ENCODE measurements at regions not wholly inside any gene's neighbourhood (a gene's known extent, or its start where the extent isn't known, plus 50 kb on each side); places are given as distances from the start of the nearest gene placed in this dataset.
"Not testable (repeated sequence)": the region's sequence is repeated elsewhere in the genome, so short reads cannot be mapped to it uniquely, and the experiment has no call there.

GRCh38 chrX:121733514-121733913 is 686.1 kb downstream of the GLUD2 start:
- WGBS, 3 donors = 68 to 91% (median 78%) methylated on average over 1 of the region's 1 CpG
- intact Hi-C loops (cut with DNase I) = no loop called here
- Histone ChIP-seq H3K27me3 (no peaks in the 10 kb centered on the region), H3K9me3 (no peaks in the 10 kb centered on the region), H3K4me1 (ENCODE audit: insufficient read depth) (no peaks in the 10 kb centered on the region), H3K36me3 (no peaks in the 10 kb centered on the region), H3K4me3 (no peak overlapping the region), H3K27ac (no peak overlapping the region)
- TF ChIP-seq, protein P1, sequence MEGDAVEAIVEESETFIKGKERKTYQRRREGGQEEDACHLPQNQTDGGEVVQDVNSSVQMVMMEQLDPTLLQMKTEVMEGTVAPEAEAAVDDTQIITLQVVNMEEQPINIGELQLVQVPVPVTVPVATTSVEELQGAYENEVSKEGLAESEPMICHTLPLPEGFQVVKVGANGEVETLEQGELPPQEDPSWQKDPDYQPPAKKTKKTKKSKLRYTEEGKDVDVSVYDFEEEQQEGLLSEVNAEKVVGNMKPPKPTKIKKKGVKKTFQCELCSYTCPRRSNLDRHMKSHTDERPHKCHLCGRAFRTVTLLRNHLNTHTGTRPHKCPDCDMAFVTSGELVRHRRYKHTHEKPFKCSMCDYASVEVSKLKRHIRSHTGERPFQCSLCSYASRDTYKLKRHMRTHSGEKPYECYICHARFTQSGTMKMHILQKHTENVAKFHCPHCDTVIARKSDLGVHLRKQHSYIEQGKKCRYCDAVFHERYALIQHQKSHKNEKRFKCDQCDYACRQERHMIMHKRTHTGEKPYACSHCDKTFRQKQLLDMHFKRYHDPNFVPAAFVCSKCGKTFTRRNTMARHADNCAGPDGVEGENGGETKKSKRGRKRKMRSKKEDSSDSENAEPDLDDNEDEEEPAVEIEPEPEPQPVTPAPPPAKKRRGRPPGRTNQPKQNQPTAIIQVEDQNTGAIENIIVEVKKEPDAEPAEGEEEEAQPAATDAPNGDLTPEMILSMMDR (IDR thresholded peaks at IDR 0.05) = no peak
- TF ChIP-seq EP300 (IDR thresholded peaks at IDR 0.05) = no peak
- TF ChIP-seq POLR2A (IDR thresholded peaks at IDR 0.05) = no peak
- DNase-seq = no peak

DNA sequence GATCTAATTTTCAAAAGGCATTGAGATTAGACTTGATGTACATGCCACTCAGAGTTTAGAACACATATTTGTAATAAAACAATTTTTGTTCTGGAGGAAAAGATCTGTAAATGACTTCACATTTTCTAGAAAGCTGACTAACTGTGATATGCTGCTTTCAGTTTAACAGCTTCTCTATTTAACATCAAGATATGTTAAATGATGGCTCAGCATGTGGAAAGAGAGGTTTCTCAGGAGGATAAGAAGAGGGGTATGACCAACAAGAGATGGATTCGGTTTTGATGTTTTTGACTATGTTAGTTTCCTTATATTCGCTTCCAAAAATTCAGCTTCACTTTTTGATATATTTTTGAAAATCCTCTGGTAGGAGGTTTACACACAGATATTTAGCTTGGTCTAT is 698.7 kb downstream of the GLUD2 start:
- no peak for DNase-seq
- Histone ChIP-seq H3K27ac (no peak overlapping the region), H3K36me3 (no peaks in the 10 kb centered on the region), H3K27me3 (no peaks in the 10 kb centered on the region), H3K4me1 (ENCODE audit: insufficient read depth) (no peaks in the 10 kb centered on the region), H3K4me3 (no peak overlapping the region), H3K9me3 (no peaks in the 10 kb centered on the region)
- TF ChIP-seq EP300 (IDR thresholded peaks at IDR 0.05) (no peak), POLR2A (IDR thresholded peaks at IDR 0.05) (no peak)
- TF ChIP-seq, protein P1 (IDR thresholded peaks at IDR 0.05) = no peak
- intact Hi-C loops (cut with DNase I) = no loop called here
- 69 to 78% (median 78%) methylated on average over 2 of the region's 2 CpGs for WGBS, 3 donors

GRCh38 chrX:121753602-121754001 is 706.2 kb downstream of the GLUD2 start:
- 58 to 87% (median 62%) methylated on average over 1 of the region's 1 CpG for WGBS, 3 donors
- H3K27me3 ChIP-seq; H3K4me1 ChIP-seq (ENCODE audit: insufficient read depth); H3K4me3 ChIP-seq; H3K27ac ChIP-seq; H3K36me3 ChIP-seq; DNase-seq; H3K9me3 ChIP-seq; intact Hi-C loops (cut with DNase I): not testable (repeated sequence)

- Histone ChIP-seq H3K27me3 (no peaks in the 10 kb centered on the region), H3K4me3 (no peak overlapping the region), H3K9me3 (no peaks in the 10 kb centered on the region), H3K4me1 (ENCODE audit: insufficient read depth) (no peaks in the 10 kb centered on the region), H3K27ac (no peak overlapping the region), H3K36me3 (no peaks in the 10 kb centered on the region)
- intact Hi-C loops (cut with DNase I) = no loop called here
- no peak for DNase-seq
- 37 to 54% (median 44%) methylated on average over 2 of the region's 2 CpGs for WGBS, 3 donors
- TF ChIP-seq POLR2A (IDR thresholded peaks at IDR 0.05) = no peak
- no peak for TF ChIP-seq EP300 (IDR thresholded peaks at IDR 0.05)
- TF ChIP-seq, protein P1 (IDR thresholded peaks at IDR 0.05) = no peak
Observed at GRCh38 chrX:121754301-121754700, 706.9 kb downstream of the GLUD2 start.

DNA sequence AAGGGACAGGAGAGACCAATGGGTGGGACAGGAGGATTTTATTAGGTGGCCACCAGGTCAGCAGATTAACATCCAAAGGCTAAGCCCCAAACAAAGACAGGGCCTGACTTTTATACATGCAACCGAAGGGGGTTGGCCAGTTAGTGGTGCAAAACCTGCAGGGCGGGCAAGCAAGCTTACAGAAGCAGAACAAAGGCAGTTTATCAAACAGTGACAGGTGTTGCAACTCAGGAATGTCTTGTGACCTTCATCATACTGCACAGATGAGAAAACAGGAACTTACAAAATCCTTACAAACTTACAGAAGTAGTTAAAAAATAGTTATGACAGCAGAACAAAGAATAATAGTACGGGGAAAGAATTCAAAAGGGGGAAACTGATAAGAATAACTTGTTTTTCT is 708.1 kb downstream of the GLUD2 start:
- no peak for DNase-seq
- H3K27me3 ChIP-seq = no peaks in the 10 kb centered on the region
- intact Hi-C loops (cut with DNase I) = no loop called here
- no peak for TF ChIP-seq POLR2A (IDR thresholded peaks at IDR 0.05)
- TF ChIP-seq EP300 (IDR thresholded peaks at IDR 0.05) = no peak
- TF ChIP-seq, protein P1 (IDR thresholded peaks at IDR 0.05) = no peak
- H3K27ac ChIP-seq = no peak overlapping the region
- WGBS, 3 donors = 26 to 39% (median 29%) methylated on average over 3 of the region's 3 CpGs
- H3K4me1 ChIP-seq (ENCODE audit: insufficient read depth) = no peaks in the 10 kb centered on the region
- no peaks in the 10 kb centered on the region for H3K36me3 ChIP-seq
- no peaks in the 10 kb centered on the region for H3K9me3 ChIP-seq
- H3K4me3 ChIP-seq = no peak overlapping the region

All from ovary (tissue), 7 donors.